Heart right ventricle (tissue), 16 donors: ENCODE measurements at regions not wholly inside any gene's neighbourhood (a gene's known extent, or its start where the extent isn't known, plus 50 kb on each side); places are given as distances from the start of the nearest gene placed in this dataset.

Source experiments
- ATAC-seq, 8 donors: fragments of 200-7000 bp; cut with Tn5 transposase; one replicate each; pipeline ENCODE4 v1.9.1; 2020; ENCODE audit warnings: mild to moderate bottlenecking in 8 of 8, moderate library complexity in 8 of 8, moderate number of reproducible peaks in 1 of 8
- DNase-seq, 2 donors: peaks; one replicate each; pipeline ENCODE4 v3.0.0-alpha.2; 2020
- H3K27ac ChIP-seq, 10 donors: fragments of 200-600 bp; sonication (generic) in 2 of 10; one replicate each; pipeline versions ENCODE4 v1.5.0 to v1.8.0; 2020 to 2022; ENCODE audit warnings: mild to moderate bottlenecking in 3 of 10
- H3K27me3 ChIP-seq, 7 donors: fragments of 200-600 bp; one replicate each; pipeline ENCODE4 v1.8.0; 2021 to 2022; ENCODE audit warnings: mild to moderate bottlenecking in 2 of 7
- H3K36me3 ChIP-seq, 9 donors: fragments of 200-600 bp; sonication (generic) in 1 of 9; one replicate each; pipeline versions ENCODE4 v1.5.0 to v1.8.0; 2020 to 2022; ENCODE audit warnings: mild to moderate bottlenecking in 2 of 9
- H3K4me1 ChIP-seq, 9 donors: fragments of 200-600 bp; sonication (generic) in 1 of 9; one replicate each; pipeline versions ENCODE4 v1.5.0 to v1.8.0; 2020 to 2022; ENCODE audit warnings: mild to moderate bottlenecking in 4 of 9
- H3K4me3 ChIP-seq, 10 donors: fragments of 200-600 bp; sonication (generic) in 2 of 10; one replicate each; pipeline versions ENCODE4 v1.5.0 to v1.8.0; 2020 to 2022; ENCODE audit warnings: mild to moderate bottlenecking in 7 of 10, moderate library complexity in 2 of 10
- H3K9me3 ChIP-seq, 11 donors: fragments of 200-600 bp in 10 of 11; sonication (generic) in 2 of 11; one replicate each; pipeline versions ENCODE4 v1.5.0 to v1.8.0; 2013 to 2022; ENCODE audit warnings: mild to moderate bottlenecking in 2 of 11, control low read depth in 1 of 11, moderate library complexity in 1 of 11
- CTCF ChIP-seq, 9 donors: fragments of 200-600 bp; sonication (generic) in 2 of 9; IDR thresholded peaks; one replicate each; pipeline versions ENCODE4 v1.5.0 to v1.8.0; 2021 to 2022; ENCODE audit warnings: antibody characterized with exemption in 9 of 9, mild to moderate bottlenecking in 5 of 9, moderate library complexity in 1 of 9
- WGBS, 2 donors: extraction: QIAGEN DNeasy Blood & Tissue Kit; methylation state at CpG; one replicate each; pipeline ENCODE4 v1.1.7; 2013; ENCODE audit warnings: inconsistent platforms in 1 of 2; 5-methylcytosine and 5-hydroxymethylcytosine counted together
- intact Hi-C, 10 donors: fragments of 100-400 bp; cut with DNase I; formaldehyde crosslinking; loops; one replicate each; pipeline versions ENCODE4 v1.11.1 to v1.14.2; 2022
- donor health status: Arrhythmogenic right ventricular cardiomyopathy.
- donor health status: ischemic (EF 13 %, LVEDD 7.1; RV severe dilation, severe dysfunction).
- donor health status: healthy with polysubstance abuse.
- donor health status: DM: no; HTN: yes; CAD: no.
- donor health status: DM: no; HTN: no; CAD: no.
- donor health status: ischemic (EF 25% LVEDD 6.9; RV normal size, moderate dysfunction).
- donor health status: ischemic (EF 25% LVEDD 5.7; RV mildly dilated, moderate dysfunction).
- donor health status: healthy.
- donor health status: DM: yes; HTN: yes; CAD: no.
- donor health status: Ischemic cardiomyopathy.
- donor health status: ischemic (EF 35%, LVEDD 5.7; RV mildly dilated, moderate dysfunction).
- donor health status: nonischemic (EF 11% LVEDD 7.7; RV severe dilation, severe dysfunction).
- donor health status: DM: yes; HTN: yes; CAD: no.
- donor health status: PGD.
- donor health status: ischemic (EF 29% LVEDD 5.4; RV normal size, mild dysfunction).
- donor health status: nonischemic (EF 23%, LVEDD 6.1; RV moderate dilation, normal function).

GRCh38 chr12:107528731-107529365, 156.8 kb upstream of the PWP1 start:
- intact Hi-C loops = no loop called here

GRCh38 chr12:107529991-107530390, 155.6 kb upstream of the PWP1 start:
- TF ChIP-seq CTCF (IDR thresholded peaks at IDR 0.05) = no peak
- Histone ChIP-seq H3K36me3 (no peaks in the 10 kb centered on the region), H3K4me1 (no peaks in the 10 kb centered on the region), H3K4me3 (no peak overlapping the region), H3K9me3 (peaks cover 0 to 8% (median 0%) of the 10 kb centered on the region in 11 donors), H3K27ac (no peak overlapping the region), H3K27me3 (peaks cover 0 to 5% (median 0%) of the 10 kb centered on the region in 7 donors)
- DNase-seq = no peak
- intact Hi-C loops = no loop called here
- 88 to 89% methylated on average over 3 of the region's 3 CpGs for WGBS, 2 donors
- ATAC-seq = no peak

More at GRCh38 chr12:107528731-107529365, 156.8 kb upstream of the PWP1 start:
- Histone ChIP-seq H3K4me1 (no peaks in the 10 kb centered on the region), H3K36me3 (no peaks in the 10 kb centered on the region), H3K27me3 (peaks cover 0 to 5% (median 0%) of the 10 kb centered on the region in 7 donors), H3K9me3 (peaks cover 0 to 8% (median 0%) of the 10 kb centered on the region in 11 donors), H3K27ac (no peak overlapping the region), H3K4me3 (no peak overlapping the region)
- TF ChIP-seq CTCF (IDR thresholded peaks at IDR 0.05) = no peak
- 94 to 97% methylated on average over 7 of the region's 7 CpGs for WGBS, 2 donors
- ATAC-seq (no peak), DNase-seq (no peak)

DNA sequence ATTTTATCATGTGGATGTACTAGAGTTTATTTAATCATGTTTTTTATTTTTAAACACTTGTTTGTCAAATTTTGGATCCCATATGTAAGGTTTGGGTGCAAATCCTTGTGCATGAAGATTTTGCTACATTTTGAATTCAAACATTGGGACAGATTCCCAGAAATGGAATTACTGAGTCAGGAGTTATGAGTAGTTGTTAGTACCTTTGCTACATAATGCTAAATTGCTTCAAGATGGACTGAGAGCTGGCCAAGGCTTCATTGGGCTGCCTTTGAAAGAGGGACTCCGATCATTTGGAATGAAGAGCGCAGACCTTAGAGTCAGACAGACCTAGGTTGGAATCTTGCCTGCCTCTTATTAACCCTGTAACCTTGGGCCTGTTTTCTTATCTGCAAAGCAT, 154.9 kb upstream of the PWP1 start:
- DNase-seq = no peak
- no peaks in the 10 kb centered on the region for H3K4me1 ChIP-seq
- peaks cover 0 to 5% (median 0%) of the 10 kb centered on the region in 7 donors for H3K27me3 ChIP-seq
- no peak overlapping the region for H3K27ac ChIP-seq
- no peak overlapping the region for H3K4me3 ChIP-seq
- intact Hi-C loops = no loop called here
- no peak for TF ChIP-seq CTCF (IDR thresholded peaks at IDR 0.05)
- peaks cover 0 to 8% (median 0%) of the 10 kb centered on the region in 11 donors for H3K9me3 ChIP-seq
- H3K36me3 ChIP-seq = no peaks in the 10 kb centered on the region
- WGBS, 2 donors = 77 to 93% methylated on average over 2 of the region's 2 CpGs
- no peak for ATAC-seq

- no peak for ATAC-seq
- peaks cover 0 to 8% (median 0%) of the 10 kb centered on the region in 11 donors for H3K9me3 ChIP-seq
- H3K4me3 ChIP-seq = no peak overlapping the region
- peaks cover 0 to 5% (median 0%) of the 10 kb centered on the region in 7 donors for H3K27me3 ChIP-seq
- DNase-seq = no peak
- H3K4me1 ChIP-seq = peaks cover 0 to 5% (median 0%) of the 10 kb centered on the region in 9 donors
- TF ChIP-seq CTCF (IDR thresholded peaks at IDR 0.05) = no peak
- intact Hi-C loops = no loop called here
- H3K36me3 ChIP-seq = no peaks in the 10 kb centered on the region
- H3K27ac ChIP-seq = no peak overlapping the region
These were observed 152.4 kb upstream of the PWP1 start for GRCh38 chr12:107533218-107533617.
